ENCODE measurements at regions not wholly inside any gene's neighbourhood (a gene's known extent, or its start where the extent isn't known, plus 50 kb on each side); places are given as distances from the start of the nearest gene placed in this dataset.

DNA sequence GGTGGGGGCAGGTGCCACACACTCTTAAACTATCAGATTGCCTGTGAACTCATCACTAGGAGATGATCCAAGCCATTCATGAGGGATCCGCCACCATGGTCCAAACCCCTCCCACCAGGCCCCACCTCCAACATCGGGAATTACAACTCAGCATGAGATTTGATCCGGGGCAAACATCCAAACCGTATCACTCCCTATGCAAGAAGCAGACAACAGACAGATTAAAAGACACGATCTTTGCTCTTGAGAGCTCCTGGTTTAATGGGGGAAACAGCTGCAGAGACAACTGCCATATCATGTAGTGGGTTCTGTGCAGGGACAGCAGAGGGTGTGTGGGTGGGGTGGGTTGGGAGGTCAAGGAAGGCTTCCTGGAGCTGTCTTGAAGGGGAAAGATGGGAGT, 123.6 kb downstream of the EMX2 start:
- no peaks in the 10 kb centered on the region for H3K4me1 ChIP-seq (ENCODE audit: control insufficient read depth in 2 of 3, insufficient read depth in 2 of 3, low read depth in 1 of 3, low read length in 3 of 3)
- FAIRE-seq (no peak), DNase-seq (peak in 3 of 5 donors; percentile 23 to 37 (median 34))
- H3K9ac ChIP-seq (ENCODE audit: low read length in 3 of 3): no peak overlapping the region
- no peak overlapping the region for H3K4me3 ChIP-seq (ENCODE audit: low read length in 3 of 3)
- intact Hi-C loops (cut with DNase I): no loop called here
- no peaks in the 10 kb centered on the region for H3K36me3 ChIP-seq (ENCODE audit: control insufficient read depth in 2 of 3, insufficient read depth in 3 of 3, low read length in 3 of 3)
- H3K27me3 ChIP-seq (ENCODE audit: control insufficient read depth, insufficient read depth, low read length): no peaks in the 10 kb centered on the region
- H3K27ac ChIP-seq (ENCODE audit: low read depth in 2 of 2, low read length in 2 of 2): no peak overlapping the region
- no peaks in the 10 kb centered on the region for H3K9me3 ChIP-seq (ENCODE audit: control insufficient read depth in 2 of 3, insufficient read depth in 1 of 3, low read length in 3 of 3)
- TF ChIP-seq, protein P1, sequence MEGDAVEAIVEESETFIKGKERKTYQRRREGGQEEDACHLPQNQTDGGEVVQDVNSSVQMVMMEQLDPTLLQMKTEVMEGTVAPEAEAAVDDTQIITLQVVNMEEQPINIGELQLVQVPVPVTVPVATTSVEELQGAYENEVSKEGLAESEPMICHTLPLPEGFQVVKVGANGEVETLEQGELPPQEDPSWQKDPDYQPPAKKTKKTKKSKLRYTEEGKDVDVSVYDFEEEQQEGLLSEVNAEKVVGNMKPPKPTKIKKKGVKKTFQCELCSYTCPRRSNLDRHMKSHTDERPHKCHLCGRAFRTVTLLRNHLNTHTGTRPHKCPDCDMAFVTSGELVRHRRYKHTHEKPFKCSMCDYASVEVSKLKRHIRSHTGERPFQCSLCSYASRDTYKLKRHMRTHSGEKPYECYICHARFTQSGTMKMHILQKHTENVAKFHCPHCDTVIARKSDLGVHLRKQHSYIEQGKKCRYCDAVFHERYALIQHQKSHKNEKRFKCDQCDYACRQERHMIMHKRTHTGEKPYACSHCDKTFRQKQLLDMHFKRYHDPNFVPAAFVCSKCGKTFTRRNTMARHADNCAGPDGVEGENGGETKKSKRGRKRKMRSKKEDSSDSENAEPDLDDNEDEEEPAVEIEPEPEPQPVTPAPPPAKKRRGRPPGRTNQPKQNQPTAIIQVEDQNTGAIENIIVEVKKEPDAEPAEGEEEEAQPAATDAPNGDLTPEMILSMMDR (IDR thresholded peaks at IDR 0.05; ENCODE audit: borderline replicate concordance, extremely low read depth, insufficient read depth): no peak

DNA sequence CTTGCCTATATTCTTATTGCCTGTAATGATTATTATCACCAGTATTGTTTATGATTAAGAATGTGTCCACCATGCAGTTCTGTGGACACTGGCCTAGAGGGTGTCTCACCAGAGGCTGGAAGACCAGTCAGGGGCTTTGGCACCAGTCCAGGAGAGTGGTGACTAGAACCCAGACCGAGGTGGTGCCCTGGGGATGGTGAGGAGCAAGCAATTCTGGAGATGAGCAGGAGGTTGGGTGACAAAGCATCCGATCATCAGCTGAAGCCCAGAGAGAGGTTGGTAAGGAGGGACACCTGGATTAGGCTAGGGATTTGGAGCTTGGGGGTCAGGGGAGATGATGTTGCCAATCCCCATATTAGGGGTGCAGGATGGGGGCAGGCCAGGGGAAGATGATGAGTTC, 124.4 kb downstream of the EMX2 start:
- Histone ChIP-seq H3K4me1 (ENCODE audit: control insufficient read depth in 2 of 3, insufficient read depth in 2 of 3, low read depth in 1 of 3, low read length in 3 of 3) (no peaks in the 10 kb centered on the region), H3K9me3 (ENCODE audit: control insufficient read depth in 2 of 3, insufficient read depth in 1 of 3, low read length in 3 of 3) (no peaks in the 10 kb centered on the region), H3K9ac (ENCODE audit: low read length in 3 of 3) (no peak overlapping the region), H3K27ac (ENCODE audit: low read depth in 2 of 2, low read length in 2 of 2) (no peak overlapping the region), H3K36me3 (ENCODE audit: control insufficient read depth in 2 of 3, insufficient read depth in 3 of 3, low read length in 3 of 3) (no peaks in the 10 kb centered on the region), H3K27me3 (ENCODE audit: control insufficient read depth, insufficient read depth, low read length) (no peaks in the 10 kb centered on the region), H3K4me3 (ENCODE audit: low read length in 3 of 3) (no peak overlapping the region)
- intact Hi-C loops (cut with DNase I): no loop called here
- FAIRE-seq: no peak
- TF ChIP-seq, protein P1 (IDR thresholded peaks at IDR 0.05; ENCODE audit: borderline replicate concordance, extremely low read depth, insufficient read depth): no peak
- no peak for DNase-seq

GRCh38 chr10:117667831-117668230, 125.3 kb downstream of the EMX2 start:
- DNase-seq (no peak), FAIRE-seq (no peak)
- no peak overlapping the region for H3K27ac ChIP-seq (ENCODE audit: low read depth in 2 of 2, low read length in 2 of 2)
- H3K36me3 ChIP-seq (ENCODE audit: control insufficient read depth in 2 of 3, insufficient read depth in 3 of 3, low read length in 3 of 3): no peaks in the 10 kb centered on the region
- H3K27me3 ChIP-seq (ENCODE audit: control insufficient read depth, insufficient read depth, low read length): no peaks in the 10 kb centered on the region
- no peak overlapping the region for H3K9ac ChIP-seq (ENCODE audit: low read length in 3 of 3)
- intact Hi-C loops (cut with DNase I): no loop called here
- H3K4me3 ChIP-seq (ENCODE audit: low read length in 3 of 3): no peak overlapping the region
- no peaks in the 10 kb centered on the region for H3K9me3 ChIP-seq (ENCODE audit: control insufficient read depth in 2 of 3, insufficient read depth in 1 of 3, low read length in 3 of 3)
- H3K4me1 ChIP-seq (ENCODE audit: control insufficient read depth in 2 of 3, insufficient read depth in 2 of 3, low read depth in 1 of 3, low read length in 3 of 3): no peaks in the 10 kb centered on the region
- TF ChIP-seq, protein P1 (IDR thresholded peaks at IDR 0.05; ENCODE audit: borderline replicate concordance, extremely low read depth, insufficient read depth): no peak

- Histone ChIP-seq H3K9me3 (ENCODE audit: control insufficient read depth in 2 of 3, insufficient read depth in 1 of 3, low read length in 3 of 3) (no peaks in the 10 kb centered on the region), H3K27ac (ENCODE audit: low read depth in 2 of 2, low read length in 2 of 2) (no peak overlapping the region), H3K9ac (ENCODE audit: low read length in 3 of 3) (no peak overlapping the region), H3K4me3 (ENCODE audit: low read length in 3 of 3) (no peak overlapping the region), H3K27me3 (ENCODE audit: control insufficient read depth, insufficient read depth, low read length) (no peaks in the 10 kb centered on the region), H3K4me1 (ENCODE audit: control insufficient read depth in 2 of 3, insufficient read depth in 2 of 3, low read depth in 1 of 3, low read length in 3 of 3) (no peaks in the 10 kb centered on the region), H3K36me3 (ENCODE audit: control insufficient read depth in 2 of 3, insufficient read depth in 3 of 3, low read length in 3 of 3) (no peaks in the 10 kb centered on the region)
- TF ChIP-seq, protein P1 (IDR thresholded peaks at IDR 0.05; ENCODE audit: borderline replicate concordance, extremely low read depth, insufficient read depth): no peak
- intact Hi-C loops (cut with DNase I): no loop called here
- no peak for DNase-seq
- FAIRE-seq: no peak
Observed at GRCh38 chr10:117668327-117669008, 125.9 kb downstream of the EMX2 start.
